ENCODE measurements at regions not wholly inside any gene's neighbourhood (a gene's known extent, or its start where the extent isn't known, plus 50 kb on each side); places are given as distances from the start of the nearest gene placed in this dataset.
A peak's percentile ranks its signal among the peaks of the same experiment; 100 is the strongest.

GRCh38 chr4:13918110-13918509 lies 290.6 kb upstream of the BOD1L1 start:
- H4K20me1 ChIP-seq (ENCODE audit: control insufficient read depth, extremely low read depth, insufficient read depth, low read length), result no peaks in the 10 kb centered on the region
- no peaks in the 10 kb centered on the region for H3K79me2 ChIP-seq (ENCODE audit: control insufficient read depth, insufficient read depth, low read length)
- H3K9ac ChIP-seq (ENCODE audit: control insufficient read depth, extremely low read depth, insufficient read depth, low read length), result no peak overlapping the region
- H3K27me3 ChIP-seq (ENCODE audit: control insufficient read depth, extremely low read depth, insufficient read depth, low read length), result no peaks in the 10 kb centered on the region
- no peak for TF ChIP-seq EZH2 (IDR thresholded peaks at IDR 0.05; ENCODE audit: low read length)
- TF ChIP-seq CTCF (optimal IDR thresholded peaks at IDR 0.05 in 1 of 3, IDR thresholded peaks at IDR 0.05 in 1 of 3, conservative IDR thresholded peaks at IDR 0.05 in 1 of 3; ENCODE audit: extremely low read depth in 1 of 3, insufficient read depth in 2 of 3, low read length in 3 of 3), result no peak
- FAIRE-seq, result peak; percentile 99
- no peaks in the 10 kb centered on the region for H3K9me3 ChIP-seq (ENCODE audit: control insufficient read depth, low read depth, low read length)
- H3K4me3 ChIP-seq (ENCODE audit: control insufficient read depth in 2 of 3, extremely low read depth in 1 of 3, insufficient read depth in 2 of 3, low read depth in 1 of 3, low read length in 3 of 3), result no peak overlapping the region
- dilution Hi-C loops (cut with MboI; ENCODE audit: extremely low pct_ligation_motif_present, low sequenced_read_pairs), result no loop called here
- no peaks in the 10 kb centered on the region for H3K9me1 ChIP-seq (ENCODE audit: control insufficient read depth, extremely low read depth, insufficient read depth, low read length)
- DNase-seq (ENCODE audit: low read depth, low spot score), result peak; percentile 96
- no peak overlapping the region for H3K4me2 ChIP-seq (ENCODE audit: control insufficient read depth, extremely low read depth, insufficient read depth, low read depth, low read length)
- H3K27ac ChIP-seq (ENCODE audit: control insufficient read depth, insufficient read depth, low read length), result peak overlapping the region; percentile 48
- no peak overlapping the region for H2AFZ ChIP-seq (ENCODE audit: control insufficient read depth, low read length)
- H3K36me3 ChIP-seq (ENCODE audit: control insufficient read depth in 2 of 2, extremely low read depth in 1 of 2, insufficient read depth in 2 of 2, low read length in 2 of 2), result no peaks in the 10 kb centered on the region
- H3K4me1 ChIP-seq (ENCODE audit: control insufficient read depth, extremely low read depth, insufficient read depth, low read length), result peaks cover 40% of the 10 kb centered on the region

- FAIRE-seq (no peak), DNase-seq (ENCODE audit: low read depth, low spot score) (no peak)
- Histone ChIP-seq H3K9me1 (ENCODE audit: control insufficient read depth, extremely low read depth, insufficient read depth, low read length) (no peaks in the 10 kb centered on the region), H3K9ac (ENCODE audit: control insufficient read depth, extremely low read depth, insufficient read depth, low read length) (no peak overlapping the region), H3K4me2 (ENCODE audit: control insufficient read depth, extremely low read depth, insufficient read depth, low read depth, low read length) (no peak overlapping the region), H3K27me3 (ENCODE audit: control insufficient read depth, extremely low read depth, insufficient read depth, low read length) (no peaks in the 10 kb centered on the region), H3K27ac (ENCODE audit: control insufficient read depth, insufficient read depth, low read length) (peak overlapping the region; percentile 99), H3K4me1 (ENCODE audit: control insufficient read depth, extremely low read depth, insufficient read depth, low read length) (peaks cover 40% of the 10 kb centered on the region), H3K4me3 (ENCODE audit: control insufficient read depth in 2 of 3, extremely low read depth in 1 of 3, insufficient read depth in 2 of 3, low read depth in 1 of 3, low read length in 3 of 3) (no peak overlapping the region), H4K20me1 (ENCODE audit: control insufficient read depth, extremely low read depth, insufficient read depth, low read length) (no peaks in the 10 kb centered on the region), H3K79me2 (ENCODE audit: control insufficient read depth, insufficient read depth, low read length) (no peaks in the 10 kb centered on the region), H2AFZ (ENCODE audit: control insufficient read depth, low read length) (no peak overlapping the region), H3K9me3 (ENCODE audit: control insufficient read depth, low read depth, low read length) (no peaks in the 10 kb centered on the region), H3K36me3 (ENCODE audit: control insufficient read depth in 2 of 2, extremely low read depth in 1 of 2, insufficient read depth in 2 of 2, low read length in 2 of 2) (no peaks in the 10 kb centered on the region)
- TF ChIP-seq CTCF (optimal IDR thresholded peaks at IDR 0.05 in 1 of 3, IDR thresholded peaks at IDR 0.05 in 1 of 3, conservative IDR thresholded peaks at IDR 0.05 in 1 of 3; ENCODE audit: extremely low read depth in 1 of 3, insufficient read depth in 2 of 3, low read length in 3 of 3) (no peak), EZH2 (IDR thresholded peaks at IDR 0.05; ENCODE audit: low read length) (no peak)
- dilution Hi-C loops (cut with MboI; ENCODE audit: extremely low pct_ligation_motif_present, low sequenced_read_pairs), result no loop called here
Measured at GRCh38 chr4:13918991-13919441, 291.5 kb upstream of the BOD1L1 start.
